Bronchial epithelial cell (primary cell): ENCODE measurements at regions not wholly inside any gene's neighbourhood (a gene's known extent, or its start where the extent isn't known, plus 50 kb on each side); places are given as distances from the start of the nearest gene placed in this dataset.

ENCODE experiments used
- DNase-seq: peaks from one replicate; pipeline ENCODE4 v3.0.0-alpha.2; 2010; ENCODE audit warnings: low read depth
- FAIRE-seq: peaks from 2 replicates; lab custom pipeline; 2011; peaks lifted over from hg19 to GRCh38; lab: Jason Lieb, UNC
- H3K27me3 ChIP-seq: 2 replicates; pipeline ENCODE4 v1.5.1; 2011; ENCODE audit warnings: low read length; ENCODE audit not compliant: control insufficient read depth, insufficient read depth
- H3K36me3 ChIP-seq: 2 replicates; pipeline ENCODE4 v1.5.1; 2011; ENCODE audit warnings: low read length; ENCODE audit not compliant: control insufficient read depth, insufficient read depth
- H3K4me3 ChIP-seq: 2 replicates; pipeline ENCODE4 v1.5.1; 2011; ENCODE audit warnings: mild to moderate bottlenecking, low read depth, low read length, control low read depth
- CTCF ChIP-seq: IDR thresholded peaks from 2 replicates; pipeline ENCODE4 v1.5.1; 2011; ENCODE audit warnings: mild to moderate bottlenecking, moderate library complexity, low read length, control low read depth, inconsistent platforms; ENCODE audit not compliant: insufficient read depth, severe bottlenecking

- no peak for DNase-seq
- no peak for TF ChIP-seq CTCF
- H3K36me3 ChIP-seq, result no peaks in the 10 kb centered on the region
- no peaks in the 10 kb centered on the region for H3K27me3 ChIP-seq
- H3K4me3 ChIP-seq, result no peak overlapping the region
- FAIRE-seq, result no peak
Observed at GRCh38 chr6:9717568-9717967, 697.3 kb downstream of the TFAP2A start.

- Histone ChIP-seq H3K36me3 (no peaks in the 10 kb centered on the region), H3K27me3 (no peaks in the 10 kb centered on the region), H3K4me3 (no peak overlapping the region)
- DNase-seq (no peak), FAIRE-seq (no peak)
- TF ChIP-seq CTCF, result no peak
Observed at GRCh38 chr6:9711365-9711764, 703.5 kb downstream of the TFAP2A start.

GRCh38 chr6:9710574-9710973 is 704.3 kb downstream of the TFAP2A start:
- Histone ChIP-seq H3K4me3 (no peak overlapping the region), H3K36me3 (no peaks in the 10 kb centered on the region), H3K27me3 (no peaks in the 10 kb centered on the region)
- DNase-seq (no peak), FAIRE-seq (no peak)
- TF ChIP-seq CTCF, result no peak

GRCh38 chr6:9708600-9708999 is 706.3 kb downstream of the TFAP2A start:
- FAIRE-seq (no peak), DNase-seq (no peak)
- no peaks in the 10 kb centered on the region for H3K36me3 ChIP-seq
- H3K4me3 ChIP-seq, result no peak overlapping the region
- no peaks in the 10 kb centered on the region for H3K27me3 ChIP-seq
- TF ChIP-seq CTCF, result no peak

GRCh38 chr6:9704989-9705388 is 709.9 kb downstream of the TFAP2A start:
- no peaks in the 10 kb centered on the region for H3K36me3 ChIP-seq
- no peak for FAIRE-seq
- H3K4me3 ChIP-seq, result no peak overlapping the region
- no peak for TF ChIP-seq CTCF
- no peaks in the 10 kb centered on the region for H3K27me3 ChIP-seq
- no peak for DNase-seq

- Histone ChIP-seq H3K36me3 (no peaks in the 10 kb centered on the region), H3K27me3 (no peaks in the 10 kb centered on the region), H3K4me3 (no peak overlapping the region)
- DNase-seq (no peak), FAIRE-seq (no peak)
- TF ChIP-seq CTCF, result no peak
Observed at GRCh38 chr6:9702914-9703313, 712.0 kb downstream of the TFAP2A start.
